Endothelial cell of umbilical vein (primary cell): ENCODE measurements at regions not wholly inside any gene's neighbourhood (a gene's known extent, or its start where the extent isn't known, plus 50 kb on each side); places are given as distances from the start of the nearest gene placed in this dataset.

Experiments
- BruUV-seq: library from RNA; stranded (reverse); fragments of 400-500 nt; replicated peaks from 2 replicates; lab custom pipeline; 2021; lab: Mats Ljungman, UMichigan
- CTCF ChIA-PET: fragments of 300-600, 350-600 bp; sonication (Branson Sonifier 250); formaldehyde crosslinking; loops from one replicate; lab custom pipeline; 2021; ENCODE audit warnings: antibody characterized with exemption, inconsistent platforms; lab: Charles Lee
- POLR2A ChIA-PET: fragments of 300-600, 350-600 bp; sonication (Branson Sonifier 250); formaldehyde crosslinking; loops from one replicate; lab custom pipeline; 2021; ENCODE audit warnings: antibody characterized with exemption, inconsistent platforms; lab: Charles Lee
- DNase-seq: peaks from one replicate; pipeline ENCODE4 v3.0.0-alpha.2; 2011; ENCODE audit warnings: low read depth, low spot score
- FAIRE-seq: peaks from 2 replicates; lab custom pipeline; 2011; peaks lifted over from hg19 to GRCh38; lab: Jason Lieb, UNC
- H2AFZ ChIP-seq: 2 replicates; pipeline ENCODE4 v1.6.0; 2012; ENCODE audit warnings: low read depth, low read length, control low read depth, inconsistent platforms
- H3K27ac ChIP-seq: 2 replicates; pipeline ENCODE4 v1.5.1; 2011; ENCODE audit warnings: low read depth, mild to moderate bottlenecking, control low read depth, low read length, moderate library complexity; ENCODE audit not compliant: insufficient read depth
- H3K27me3 ChIP-seq, 2 experiments: 2 replicates each; pipeline versions ENCODE4 v1.6.0 to v1.6.1; 2011; ENCODE audit warnings: low read length in 2 of 2, mixed read lengths in 1 of 2; ENCODE audit not compliant: control insufficient read depth in 2 of 2, insufficient read depth in 2 of 2
- H3K36me3 ChIP-seq, 2 experiments: 2 replicates in 1 of 2; 3 replicates in 1 of 2; pipeline ENCODE4 v1.5.1; 2011; ENCODE audit warnings: low read length in 2 of 2, mild to moderate bottlenecking in 1 of 2, moderate library complexity in 1 of 2; ENCODE audit not compliant: control insufficient read depth in 2 of 2, insufficient read depth in 2 of 2; ENCODE audit errors: extremely low read depth in 1 of 2
- H3K4me1 ChIP-seq: 3 replicates; pipeline ENCODE4 v1.5.1; 2011; ENCODE audit warnings: mild to moderate bottlenecking, low read length; ENCODE audit not compliant: control insufficient read depth, insufficient read depth; ENCODE audit errors: extremely low read depth
- H3K4me2 ChIP-seq: 2 replicates; pipeline ENCODE4 v1.6.1; 2011; ENCODE audit warnings: low read length, control low read depth, mixed read lengths; ENCODE audit not compliant: insufficient read depth
- H3K4me3 ChIP-seq, 3 experiments: fragments of 200-600 bp in 1 of 3; sonication (generic), shearing (Covaris generic) in 1 of 3; replicated peaks in 1 of 3; 2 replicates each; pipeline ENCODE4 v1.5.1; 2011 to 2016; ENCODE audit warnings: control low read depth in 3 of 3, low read length in 3 of 3, mild to moderate bottlenecking in 2 of 3, inconsistent platforms in 1 of 3, low read depth in 1 of 3, moderate library complexity in 1 of 3; ENCODE audit not compliant: insufficient read depth in 1 of 3
- H3K79me2 ChIP-seq: 2 replicates; pipeline ENCODE4 v1.6.0; 2012; ENCODE audit warnings: low read length, inconsistent platforms; ENCODE audit not compliant: control insufficient read depth, insufficient read depth
- H3K9ac ChIP-seq: replicated peaks from 2 replicates; pipeline ENCODE3; 2011; ENCODE audit warnings: low read length, control low read depth; ENCODE audit not compliant: insufficient read depth; ENCODE audit errors: extremely low read depth
- H3K9me1 ChIP-seq: replicated peaks from 3 replicates; pipeline ENCODE4 v1.6.0; 2011; ENCODE audit warnings: mild to moderate bottlenecking, low read length; ENCODE audit not compliant: control insufficient read depth, insufficient read depth; ENCODE audit errors: extremely low read depth
- H3K9me3 ChIP-seq: replicated peaks from 2 replicates; pipeline ENCODE4 v1.5.1; 2012; ENCODE audit warnings: low read length, inconsistent platforms; ENCODE audit not compliant: control insufficient read depth, insufficient read depth
- H4K20me1 ChIP-seq: replicated peaks from 2 replicates; pipeline ENCODE3; 2011; ENCODE audit warnings: mild to moderate bottlenecking, low read length; ENCODE audit not compliant: control insufficient read depth, insufficient read depth; ENCODE audit errors: extremely low read depth
- CTCF ChIP-seq, 2 donors: IDR thresholded peaks; 1 replicate in 1 of 2; 2 replicates in 1 of 2; pipeline ENCODE4 v1.5.1; 2011; ENCODE audit warnings: low read length in 2 of 2, mild to moderate bottlenecking in 2 of 2, moderate library complexity in 2 of 2, control low read depth in 1 of 2, inconsistent platforms in 1 of 2, low read depth in 1 of 2; ENCODE audit not compliant: insufficient read depth in 1 of 2; ENCODE audit errors: extremely low read depth in 1 of 2
- EZH2 ChIP-seq: IDR thresholded peaks from 2 replicates; pipeline ENCODE4 v1.6.1; 2012; ENCODE audit warnings: borderline replicate concordance, low read depth, mild to moderate bottlenecking, moderate library complexity, low read length, inconsistent platforms; ENCODE audit not compliant: severe bottlenecking
- FOS ChIP-seq: IDR thresholded peaks from 2 replicates; pipeline ENCODE4 v1.6.1; 2011; ENCODE audit warnings: mild to moderate bottlenecking, low read length, moderate library complexity, borderline replicate concordance; ENCODE audit not compliant: insufficient read depth
- GATA2 ChIP-seq: IDR thresholded peaks from 2 replicates; pipeline ENCODE4 v1.7.0; 2011; ENCODE audit warnings: low read depth, mild to moderate bottlenecking, moderate library complexity, mixed read lengths, low read length; ENCODE audit not compliant: insufficient read length, insufficient read depth
- JUN ChIP-seq: IDR thresholded peaks from 2 replicates; pipeline ENCODE4 v1.6.1; 2011; ENCODE audit warnings: borderline replicate concordance, low read depth; ENCODE audit not compliant: insufficient read length, insufficient read depth
- MAX ChIP-seq: IDR thresholded peaks from 2 replicates; pipeline ENCODE4 v1.6.1; 2011; ENCODE audit not compliant: insufficient read depth, insufficient read length
- MYC ChIP-seq: IDR thresholded peaks from one replicate; pipeline ENCODE4 v1.6.1; 2011; ENCODE audit warnings: mild to moderate bottlenecking, low read depth, low read length
- POLR2A ChIP-seq: IDR thresholded peaks from 2 replicates; pipeline ENCODE4 v1.6.1; 2012; ENCODE audit warnings: low read depth, mild to moderate bottlenecking, control low read depth, low read length
- POLR2AphosphoS5 ChIP-seq: IDR thresholded peaks from 2 replicates; pipeline ENCODE4 v1.6.1; 2012; ENCODE audit warnings: low read depth, mild to moderate bottlenecking, control low read depth, low read length, moderate library complexity; ENCODE audit not compliant: insufficient read depth
- dilution Hi-C: fragments of 300-500 bp; cut with MboI; formaldehyde crosslinking; loops from one replicate; pipeline ENCODE4 v1.15.0; 2019; ENCODE audit warnings: low sequenced_read_pairs; ENCODE audit not compliant: extremely low pct_ligation_motif_present
- intact Hi-C: fragments of 100-400 bp; cut with micrococcal nuclease; formaldehyde crosslinking; loops from one replicate; pipeline ENCODE4 v1.10.0; 2022

- intact Hi-C loops (no loop called here), dilution Hi-C loops (no loop called here)
- POLR2A ChIA-PET, result no interaction called here
- Histone ChIP-seq H3K9ac (no peak overlapping the region), H3K27me3 (no peaks in the 10 kb centered on the region), H3K9me1 (no peaks in the 10 kb centered on the region), H2AFZ (no peak overlapping the region), H3K36me3 (no peaks in the 10 kb centered on the region), H3K4me2 (no peak overlapping the region), H3K79me2 (no peaks in the 10 kb centered on the region), H3K4me1 (no peaks in the 10 kb centered on the region), H3K27ac (no peak overlapping the region), H3K4me3 (no peak overlapping the region), H3K9me3 (peaks cover 7% of the 10 kb centered on the region), H4K20me1 (no peaks in the 10 kb centered on the region)
- BruUV-seq, result no TSS peak
- FAIRE-seq (no peak), DNase-seq (no peak)
- CTCF ChIA-PET, result no interaction called here
- no peak for TF ChIP-seq FOS
- no peak for TF ChIP-seq POLR2A
- TF ChIP-seq POLR2AphosphoS5, result no peak
- no peak for TF ChIP-seq MAX
- TF ChIP-seq EZH2, result no peak
- no peak for TF ChIP-seq JUN
- no peak for TF ChIP-seq MYC
- TF ChIP-seq GATA2, result no peak
- TF ChIP-seq CTCF (IDR thresholded peaks at IDR 0.05; ENCODE audit: extremely low read depth in 1 of 2, insufficient read depth in 1 of 2, low read depth in 1 of 2, low read length in 2 of 2), result no peak
These were observed 89.0 kb upstream of the TMEM18 start for GRCh38 chr2:766255-766654.
